RWPE2 (cell line): ENCODE measurements at regions not wholly inside any gene's neighbourhood (a gene's known extent, or its start where the extent isn't known, plus 50 kb on each side); places are given as distances from the start of the nearest gene placed in this dataset.
A peak's percentile ranks its signal among the peaks of the same experiment; 100 is the strongest.

Experiments used
- ATAC-seq: fragments of 200-7000 bp; cut with Tn5 transposase; 3 replicates; pipeline ENCODE4 v1.9.1; 2021; ENCODE audit warnings: low read depth
- DNase-seq: peaks from one replicate; pipeline ENCODE4 v3.0.0-alpha.2; 2020; ENCODE audit warnings: low spot score
- H3K27ac ChIP-seq: fragments of 450-650 bp; 2 replicates; pipeline ENCODE4 v1.5.1; 2017; ENCODE audit warnings: mild to moderate bottlenecking; ENCODE audit not compliant: poor library complexity, severe bottlenecking
- H3K27me3 ChIP-seq: fragments of 250-450 bp; sonication (Bioruptor Pico); 2 replicates; pipeline ENCODE4 v1.5.1; 2021; ENCODE audit warnings: mild to moderate bottlenecking, moderate library complexity; ENCODE audit not compliant: insufficient read depth, poor library complexity, severe bottlenecking
- H3K36me3 ChIP-seq: fragments of 250-450 bp; sonication (Bioruptor Pico); 2 replicates; pipeline ENCODE4 v1.5.1; 2020; ENCODE audit warnings: low read depth, mild to moderate bottlenecking, moderate library complexity
- H3K4me1 ChIP-seq: fragments of 250-450 bp; sonication (Bioruptor Pico); 2 replicates; pipeline ENCODE4 v1.5.1; 2021; ENCODE audit warnings: mild to moderate bottlenecking, moderate library complexity; ENCODE audit not compliant: insufficient read depth, poor library complexity, severe bottlenecking
- H3K4me3 ChIP-seq: fragments of 250-450 bp; sonication (Bioruptor Pico); 2 replicates; pipeline ENCODE4 v1.5.1; 2021; ENCODE audit warnings: mild to moderate bottlenecking, moderate library complexity; ENCODE audit not compliant: severe bottlenecking
- H3K9me3 ChIP-seq: fragments of 250-450 bp; sonication (Bioruptor Pico); 2 replicates; pipeline ENCODE4 v1.5.1; 2021; ENCODE audit warnings: mild to moderate bottlenecking, moderate library complexity; ENCODE audit not compliant: severe bottlenecking
- CTCF ChIP-seq: fragments of 450-650 bp; IDR thresholded peaks from one replicate; pipeline ENCODE4 v1.5.1; 2017; ENCODE audit warnings: mild to moderate bottlenecking, moderate library complexity; ENCODE audit not compliant: poor library complexity, severe bottlenecking

GRCh38 chr10:120365872-120366271 is 91.2 kb upstream of the PLPP4 start:
- DNase-seq (no peak), ATAC-seq (peak; percentile 100)
- no peak for TF ChIP-seq CTCF
- H3K36me3 ChIP-seq = no peaks in the 10 kb centered on the region
- peak overlapping the region; percentile 28 for H3K27ac ChIP-seq
- H3K4me3 ChIP-seq = no peak overlapping the region
- H3K27me3 ChIP-seq = no peaks in the 10 kb centered on the region
- no peaks in the 10 kb centered on the region for H3K9me3 ChIP-seq
- H3K4me1 ChIP-seq = peaks cover 11% of the 10 kb centered on the region

GRCh38 chr10:120367341-120367740 is 89.7 kb upstream of the PLPP4 start:
- no peak for DNase-seq
- H3K27me3 ChIP-seq = no peaks in the 10 kb centered on the region
- H3K9me3 ChIP-seq = no peaks in the 10 kb centered on the region
- H3K36me3 ChIP-seq = no peaks in the 10 kb centered on the region
- no peak for TF ChIP-seq CTCF
- no peak overlapping the region for H3K4me3 ChIP-seq
- no peak overlapping the region for H3K27ac ChIP-seq
- H3K4me1 ChIP-seq = peaks cover 11% of the 10 kb centered on the region
- no peak for ATAC-seq

- H3K4me3 ChIP-seq = no peak overlapping the region
- DNase-seq (no peak), ATAC-seq (no peak)
- no peaks in the 10 kb centered on the region for H3K9me3 ChIP-seq
- no peak overlapping the region for H3K27ac ChIP-seq
- peaks cover 11% of the 10 kb centered on the region for H3K4me1 ChIP-seq
- no peaks in the 10 kb centered on the region for H3K36me3 ChIP-seq
- no peaks in the 10 kb centered on the region for H3K27me3 ChIP-seq
- TF ChIP-seq CTCF = no peak
Measured at GRCh38 chr10:120368338-120368737, 88.7 kb upstream of the PLPP4 start.

GRCh38 chr10:120368927-120369326 is 88.1 kb upstream of the PLPP4 start:
- Histone ChIP-seq H3K9me3 (no peaks in the 10 kb centered on the region), H3K36me3 (no peaks in the 10 kb centered on the region), H3K27ac (no peak overlapping the region), H3K27me3 (no peaks in the 10 kb centered on the region), H3K4me1 (peaks cover 11% of the 10 kb centered on the region), H3K4me3 (no peak overlapping the region)
- no peak for TF ChIP-seq CTCF
- DNase-seq (no peak), ATAC-seq (no peak)

- ATAC-seq (no peak), DNase-seq (no peak)
- Histone ChIP-seq H3K9me3 (no peaks in the 10 kb centered on the region), H3K27me3 (no peaks in the 10 kb centered on the region), H3K36me3 (no peaks in the 10 kb centered on the region), H3K4me1 (peaks cover 11% of the 10 kb centered on the region), H3K4me3 (no peak overlapping the region), H3K27ac (no peak overlapping the region)
- no peak for TF ChIP-seq CTCF
Measured at GRCh38 chr10:120369856-120370276, 87.2 kb upstream of the PLPP4 start.
